DOHH2 (cell line): ENCODE measurements at regions not wholly inside any gene's neighbourhood (a gene's known extent, or its start where the extent isn't known, plus 50 kb on each side); places are given as distances from the start of the nearest gene placed in this dataset.

Experiments used
- EZH2phosphoT487 ChIP-seq: fragments of 200-600 bp; sonication (generic); IDR thresholded peaks from 2 replicates; pipeline ENCODE4 v1.6.1; 2017; ENCODE audit warnings: borderline replicate concordance, mild to moderate bottlenecking, antibody characterized with exemption, low read length, moderate library complexity, mixed read lengths
- TF ChIP-seq, protein P1 (sequence below): fragments of 200-600 bp; sonication (generic); IDR thresholded peaks from one replicate; pipeline ENCODE4 v1.5.1; 2014; ENCODE audit warnings: antibody characterized with exemption, mild to moderate bottlenecking, low read depth, low read length; ENCODE audit not compliant: poor library complexity, severe bottlenecking

DNA sequence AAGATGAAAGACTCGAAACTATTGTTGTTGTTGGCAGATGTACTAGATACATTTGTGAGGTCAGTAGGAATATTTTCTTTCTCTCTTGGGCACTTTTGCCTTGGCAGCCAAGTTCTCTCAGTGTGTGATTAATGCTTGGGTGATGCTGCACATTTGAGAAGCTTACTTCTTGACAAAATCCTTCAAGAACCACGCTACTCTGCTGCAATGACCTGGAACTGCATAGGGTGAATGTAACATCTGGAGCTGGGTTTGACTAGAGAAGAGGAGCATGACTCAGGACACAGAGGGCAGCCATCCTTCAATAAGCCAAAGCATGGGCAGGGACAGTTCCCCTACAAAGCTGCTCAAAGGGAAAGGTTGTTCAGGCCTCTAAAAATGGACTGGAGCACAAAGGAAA, 75.5 kb upstream of the PUM3 start:
- TF ChIP-seq, protein P1, sequence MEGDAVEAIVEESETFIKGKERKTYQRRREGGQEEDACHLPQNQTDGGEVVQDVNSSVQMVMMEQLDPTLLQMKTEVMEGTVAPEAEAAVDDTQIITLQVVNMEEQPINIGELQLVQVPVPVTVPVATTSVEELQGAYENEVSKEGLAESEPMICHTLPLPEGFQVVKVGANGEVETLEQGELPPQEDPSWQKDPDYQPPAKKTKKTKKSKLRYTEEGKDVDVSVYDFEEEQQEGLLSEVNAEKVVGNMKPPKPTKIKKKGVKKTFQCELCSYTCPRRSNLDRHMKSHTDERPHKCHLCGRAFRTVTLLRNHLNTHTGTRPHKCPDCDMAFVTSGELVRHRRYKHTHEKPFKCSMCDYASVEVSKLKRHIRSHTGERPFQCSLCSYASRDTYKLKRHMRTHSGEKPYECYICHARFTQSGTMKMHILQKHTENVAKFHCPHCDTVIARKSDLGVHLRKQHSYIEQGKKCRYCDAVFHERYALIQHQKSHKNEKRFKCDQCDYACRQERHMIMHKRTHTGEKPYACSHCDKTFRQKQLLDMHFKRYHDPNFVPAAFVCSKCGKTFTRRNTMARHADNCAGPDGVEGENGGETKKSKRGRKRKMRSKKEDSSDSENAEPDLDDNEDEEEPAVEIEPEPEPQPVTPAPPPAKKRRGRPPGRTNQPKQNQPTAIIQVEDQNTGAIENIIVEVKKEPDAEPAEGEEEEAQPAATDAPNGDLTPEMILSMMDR: no peak
- TF ChIP-seq EZH2phosphoT487: no peak
